Endothelial cell (in vitro differentiated cells): ENCODE measurements at regions not wholly inside any gene's neighbourhood (a gene's known extent, or its start where the extent isn't known, plus 50 kb on each side); places are given as distances from the start of the nearest gene placed in this dataset.

Experiments
- DNase-seq: peaks from one replicate; pipeline ENCODE4 v3.0.0; 2021; ENCODE audit warnings: low spot score
- H3K27ac Mint-ChIP-seq: one replicate; pipeline ENCODE4 v1.8.0; 2021; ENCODE audit warnings: mixed read lengths, inconsistent platforms; ENCODE audit not compliant: unreplicated experiment
- H3K27me3 Mint-ChIP-seq: one replicate; pipeline ENCODE4 v1.8.0; 2021; ENCODE audit warnings: mild to moderate bottlenecking, moderate library complexity, mixed read lengths, inconsistent platforms; ENCODE audit not compliant: unreplicated experiment
- H3K36me3 Mint-ChIP-seq: one replicate; pipeline ENCODE4 v1.8.0; 2021; ENCODE audit warnings: mild to moderate bottlenecking, low read depth, mixed read lengths, inconsistent platforms; ENCODE audit not compliant: unreplicated experiment
- H3K4me1 Mint-ChIP-seq: one replicate; pipeline ENCODE4 v1.8.0; 2021; ENCODE audit warnings: mild to moderate bottlenecking, mixed read lengths, inconsistent platforms; ENCODE audit not compliant: unreplicated experiment
- H3K4me3 Mint-ChIP-seq: one replicate; pipeline ENCODE4 v1.8.0; 2021; ENCODE audit warnings: mild to moderate bottlenecking, mixed read lengths, inconsistent platforms; ENCODE audit not compliant: unreplicated experiment
- H3K9me3 Mint-ChIP-seq: one replicate; pipeline ENCODE4 v1.8.0; 2021; ENCODE audit warnings: mixed read lengths, inconsistent platforms; ENCODE audit not compliant: unreplicated experiment
- CTCF ChIP-seq: fragments of 200-600 bp; sonication (generic); IDR thresholded peaks from one replicate; pipeline ENCODE4 v1.5.0; 2021; ENCODE audit warnings: antibody characterized with exemption; ENCODE audit not compliant: unreplicated experiment

GRCh38 chr16:66291833-66292232 is 74.7 kb upstream of the CDH5 start:
- no peak overlapping the region for H3K27ac Mint-ChIP-seq
- H3K36me3 Mint-ChIP-seq: no peaks in the 10 kb centered on the region
- no peak overlapping the region for H3K4me3 Mint-ChIP-seq
- TF ChIP-seq CTCF: no peak
- peaks cover 5% of the 10 kb centered on the region for H3K27me3 Mint-ChIP-seq
- no peak for DNase-seq
- H3K4me1 Mint-ChIP-seq: peaks cover 13% of the 10 kb centered on the region
- no peaks in the 10 kb centered on the region for H3K9me3 Mint-ChIP-seq

DNA sequence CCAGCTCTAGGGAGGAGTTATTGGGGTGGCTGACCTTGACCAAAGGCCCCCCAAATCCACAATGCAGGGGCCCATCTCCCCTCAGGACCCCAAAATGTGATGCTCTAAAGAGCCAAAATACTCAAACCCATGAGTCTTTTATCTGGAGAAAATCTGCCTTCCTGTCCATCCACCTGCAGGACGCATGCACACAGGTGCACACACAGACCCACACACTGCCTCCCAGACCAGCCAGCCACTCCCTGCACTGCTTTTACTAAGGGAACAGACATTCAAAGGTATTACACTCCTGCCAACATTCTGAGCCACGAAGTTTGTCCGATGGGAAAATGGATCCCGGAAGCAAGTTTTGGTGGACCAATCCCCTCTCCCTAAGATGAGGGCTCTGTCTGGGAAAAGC is 76.1 kb upstream of the CDH5 start:
- Mint-ChIP-seq H3K36me3 (peaks cover 8% of the 10 kb centered on the region), H3K4me3 (no peak overlapping the region), H3K9me3 (no peaks in the 10 kb centered on the region), H3K27me3 (peaks cover 7% of the 10 kb centered on the region), H3K27ac (no peak overlapping the region), H3K4me1 (peaks cover 13% of the 10 kb centered on the region)
- no peak for TF ChIP-seq CTCF
- no peak for DNase-seq

- Mint-ChIP-seq H3K4me3 (no peak overlapping the region), H3K9me3 (no peaks in the 10 kb centered on the region), H3K4me1 (peaks cover 13% of the 10 kb centered on the region), H3K27me3 (peaks cover 7% of the 10 kb centered on the region), H3K36me3 (peaks cover 8% of the 10 kb centered on the region), H3K27ac (no peak overlapping the region)
- DNase-seq: no peak
- no peak for TF ChIP-seq CTCF
Measured at GRCh38 chr16:66289986-66290385, 76.5 kb upstream of the CDH5 start.

DNA sequence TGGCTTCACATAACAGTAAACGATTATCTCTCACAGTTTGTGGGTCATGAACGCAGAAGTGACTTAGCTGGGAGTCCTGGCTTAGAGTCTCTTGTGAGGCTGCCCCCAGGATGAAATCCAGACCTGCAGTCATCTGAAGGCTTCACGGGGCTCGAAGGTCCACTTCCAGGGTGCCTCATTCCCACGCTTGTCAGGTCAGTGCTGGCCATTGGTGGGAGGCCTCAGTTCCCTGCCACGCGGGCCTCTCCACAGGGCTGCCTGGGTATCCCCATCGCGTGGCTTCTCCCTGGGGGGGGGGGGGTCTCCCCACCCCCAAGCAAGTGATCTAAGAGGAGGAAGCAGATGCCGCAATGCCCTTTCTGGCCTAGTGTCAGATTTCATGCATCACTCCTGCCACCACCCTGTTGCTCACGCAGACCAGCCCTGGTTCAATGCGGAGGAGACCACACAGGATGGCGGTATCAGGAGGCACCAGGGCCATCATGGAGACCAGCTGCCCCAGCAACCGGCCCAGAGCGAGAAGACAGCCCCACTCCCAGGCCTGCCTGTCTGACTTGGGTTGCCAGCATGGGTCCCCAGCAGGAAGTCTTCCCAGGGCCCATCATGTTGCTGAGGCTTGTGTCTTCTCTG is 77.3 kb upstream of the CDH5 start:
- Mint-ChIP-seq H3K4me1 (peaks cover 11% of the 10 kb centered on the region), H3K4me3 (no peak overlapping the region), H3K9me3 (no peaks in the 10 kb centered on the region), H3K36me3 (peaks cover 8% of the 10 kb centered on the region), H3K27me3 (peaks cover 7% of the 10 kb centered on the region), H3K27ac (no peak overlapping the region)
- TF ChIP-seq CTCF: no peak
- no peak for DNase-seq

DNA sequence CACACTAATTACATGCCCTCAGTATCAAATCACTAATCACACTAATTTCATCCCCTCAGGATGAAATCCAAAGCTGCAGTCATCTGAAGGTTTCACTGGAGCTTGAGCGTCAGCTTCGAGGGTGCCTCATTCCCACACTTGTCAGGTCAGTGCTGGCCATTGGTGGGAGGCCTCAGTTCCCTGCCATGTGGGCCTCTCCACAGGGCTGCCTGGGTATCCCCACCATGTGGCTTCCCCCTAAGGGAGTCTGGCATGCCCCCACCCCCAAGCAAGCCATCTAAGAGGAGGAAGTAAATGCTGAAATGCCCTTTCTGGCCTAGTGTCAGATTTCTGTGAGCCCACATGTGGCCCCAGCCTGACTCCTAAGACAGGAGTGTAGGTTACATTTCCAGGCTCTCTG is 78.6 kb upstream of the CDH5 start:
- no peak for DNase-seq
- Mint-ChIP-seq H3K4me3 (no peak overlapping the region), H3K36me3 (peaks cover 8% of the 10 kb centered on the region), H3K27me3 (peaks cover 2% of the 10 kb centered on the region), H3K4me1 (no peaks in the 10 kb centered on the region), H3K27ac (no peak overlapping the region), H3K9me3 (no peaks in the 10 kb centered on the region)
- no peak for TF ChIP-seq CTCF
